Cardiac fibroblast (primary cell): ENCODE measurements at regions not wholly inside any gene's neighbourhood (a gene's known extent, or its start where the extent isn't known, plus 50 kb on each side); places are given as distances from the start of the nearest gene placed in this dataset.

Experiments used
- DNase-seq, 2 donors: peaks; one replicate each; pipeline versions ENCODE4 v3.0.0 to v3.0.0-alpha.2; 2010; ENCODE audit warnings: low read depth in 2 of 2
- H3K4me3 ChIP-seq, 2 donors: replicated peaks in 1 of 2; 1 replicate in 1 of 2; 2 replicates in 1 of 2; pipeline ENCODE4 v1.5.1; 2011; ENCODE audit warnings: low read depth in 2 of 2, low read length in 2 of 2, mild to moderate bottlenecking in 2 of 2, moderate library complexity in 1 of 2
- CTCF ChIP-seq: IDR thresholded peaks from one replicate; pipeline ENCODE4 v1.5.1; 2011; ENCODE audit warnings: low read depth, mild to moderate bottlenecking, low read length, inconsistent platforms

GRCh38 chr17:70274255-70274654, 104.9 kb downstream of the KCNJ2 start:
- no peak for TF ChIP-seq CTCF
- no peak for DNase-seq
- no peak overlapping the region for H3K4me3 ChIP-seq

- TF ChIP-seq CTCF: no peak
- peak in 1 of 2 donors; percentile 14 for DNase-seq
- no peak overlapping the region for H3K4me3 ChIP-seq
Measured at GRCh38 chr17:70276906-70277305, 107.6 kb downstream of the KCNJ2 start.

GRCh38 chr17:70278844-70279462, 109.6 kb downstream of the KCNJ2 start:
- DNase-seq: no peak
- TF ChIP-seq CTCF: no peak
- no peak overlapping the region for H3K4me3 ChIP-seq

GRCh38 chr17:70286391-70286790, 117.1 kb downstream of the KCNJ2 start:
- no peak for TF ChIP-seq CTCF
- DNase-seq: peak in 1 of 2 donors; percentile 22
- H3K4me3 ChIP-seq: no peak overlapping the region

GRCh38 chr17:70288540-70289290, 119.4 kb downstream of the KCNJ2 start:
- H3K4me3 ChIP-seq: no peak overlapping the region
- peak in 1 of 2 donors; percentile 72 for DNase-seq
- no peak for TF ChIP-seq CTCF

- TF ChIP-seq CTCF: no peak
- no peak overlapping the region for H3K4me3 ChIP-seq
- DNase-seq: no peak
Measured at GRCh38 chr17:70290770-70291169, 121.4 kb downstream of the KCNJ2 start.
